Right lobe of liver (tissue), 4 donors: ENCODE measurements at regions not wholly inside any gene's neighbourhood (a gene's known extent, or its start where the extent isn't known, plus 50 kb on each side); places are given as distances from the start of the nearest gene placed in this dataset.

Experiments
- POLR2A ChIP-seq: fragments of 450-650 bp; IDR thresholded peaks from one replicate; pipeline ENCODE4 v1.6.1; 2017; ENCODE audit warnings: antibody characterized with exemption, mild to moderate bottlenecking
- TF ChIP-seq, protein P1 (sequence below), 4 donors: fragments of 200-600 bp in 3 of 4; fragments of 450-650 bp in 1 of 4; IDR thresholded peaks; one replicate each; pipeline versions ENCODE4 v1.5.1 to v1.8.0; 2016 to 2022; ENCODE audit warnings: antibody characterized with exemption in 4 of 4, mild to moderate bottlenecking in 2 of 4
- donor health status: DM: no; HTN: no; CAD: no.
- donor health status: DM: no; HTN: no; CAD: no.
- donor health status: DM: no; HTN: yes; CAD: no.

DNA sequence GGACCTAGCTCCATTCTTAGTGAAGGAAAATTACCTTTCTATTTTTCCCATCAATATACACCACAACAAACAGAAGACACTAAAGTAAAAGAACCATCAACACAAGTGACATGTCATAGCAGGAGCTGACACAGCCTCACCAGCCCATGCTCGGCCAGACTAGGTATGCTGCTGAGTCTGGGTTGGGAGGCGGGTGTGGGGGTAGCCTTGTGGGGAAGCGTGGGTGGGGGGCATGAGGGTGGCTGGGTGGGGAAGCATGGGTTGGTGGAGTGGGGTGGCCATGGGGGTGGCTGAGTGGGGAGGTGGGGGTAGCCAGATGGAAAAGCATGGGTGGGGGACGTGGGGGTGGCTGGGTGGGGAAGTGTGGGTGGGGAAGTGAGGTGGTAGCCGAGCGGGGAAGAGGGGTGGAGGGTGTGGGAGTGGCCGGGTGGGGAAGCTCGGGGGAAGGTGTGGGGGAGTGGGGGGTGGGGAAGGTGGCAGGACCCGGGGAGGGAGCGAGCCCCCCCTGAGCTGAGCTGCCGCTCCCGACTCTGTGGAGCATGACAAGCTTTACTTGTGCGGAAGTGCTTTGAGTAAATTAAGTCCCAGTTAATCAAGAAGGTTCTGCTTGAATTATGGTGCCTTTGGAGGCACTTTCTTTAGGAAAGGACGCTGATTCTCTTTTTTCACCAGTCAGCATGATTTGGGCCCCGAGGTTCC is 294.6 kb upstream of the ZNF32 start:
- TF ChIP-seq, protein P1, sequence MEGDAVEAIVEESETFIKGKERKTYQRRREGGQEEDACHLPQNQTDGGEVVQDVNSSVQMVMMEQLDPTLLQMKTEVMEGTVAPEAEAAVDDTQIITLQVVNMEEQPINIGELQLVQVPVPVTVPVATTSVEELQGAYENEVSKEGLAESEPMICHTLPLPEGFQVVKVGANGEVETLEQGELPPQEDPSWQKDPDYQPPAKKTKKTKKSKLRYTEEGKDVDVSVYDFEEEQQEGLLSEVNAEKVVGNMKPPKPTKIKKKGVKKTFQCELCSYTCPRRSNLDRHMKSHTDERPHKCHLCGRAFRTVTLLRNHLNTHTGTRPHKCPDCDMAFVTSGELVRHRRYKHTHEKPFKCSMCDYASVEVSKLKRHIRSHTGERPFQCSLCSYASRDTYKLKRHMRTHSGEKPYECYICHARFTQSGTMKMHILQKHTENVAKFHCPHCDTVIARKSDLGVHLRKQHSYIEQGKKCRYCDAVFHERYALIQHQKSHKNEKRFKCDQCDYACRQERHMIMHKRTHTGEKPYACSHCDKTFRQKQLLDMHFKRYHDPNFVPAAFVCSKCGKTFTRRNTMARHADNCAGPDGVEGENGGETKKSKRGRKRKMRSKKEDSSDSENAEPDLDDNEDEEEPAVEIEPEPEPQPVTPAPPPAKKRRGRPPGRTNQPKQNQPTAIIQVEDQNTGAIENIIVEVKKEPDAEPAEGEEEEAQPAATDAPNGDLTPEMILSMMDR (IDR thresholded peaks at IDR 0.05): no peak
- TF ChIP-seq POLR2A: no peak
